HFF-Myc (cell line): ENCODE measurements at regions not wholly inside any gene's neighbourhood (a gene's known extent, or its start where the extent isn't known, plus 50 kb on each side); places are given as distances from the start of the nearest gene placed in this dataset.

ENCODE experiments used
- DNase-seq: peaks from one replicate; pipeline ENCODE4 v3.0.0-alpha.2; 2011; ENCODE audit warnings: low read depth; ENCODE audit errors: extremely low read depth
- H3K4me3 ChIP-seq: replicated peaks from 2 replicates; pipeline ENCODE4 v1.5.1; 2011; ENCODE audit warnings: low read depth, mild to moderate bottlenecking, control low read depth, low read length
- CTCF ChIP-seq: IDR thresholded peaks from 2 replicates; pipeline ENCODE4 v1.5.1; 2012; ENCODE audit warnings: mild to moderate bottlenecking, low read depth, low read length, control low read depth; ENCODE audit errors: missing control alignments

GRCh38 chr7:94228678-94229077 lies 166.0 kb upstream of the COL1A2 start:
- no peak for DNase-seq
- H3K4me3 ChIP-seq = no peak overlapping the region
- no peak for TF ChIP-seq CTCF

- no peak for DNase-seq
- no peak for TF ChIP-seq CTCF
- H3K4me3 ChIP-seq = no peak overlapping the region
Measured at GRCh38 chr7:94231305-94231704, 163.4 kb upstream of the COL1A2 start.

- no peak for TF ChIP-seq CTCF
- H3K4me3 ChIP-seq = no peak overlapping the region
- no peak for DNase-seq
Measured at GRCh38 chr7:94236960-94237359, 157.7 kb upstream of the COL1A2 start.

- no peak for TF ChIP-seq CTCF
Measured at GRCh38 chr7:94237417-94237816, 157.3 kb upstream of the COL1A2 start.

GRCh38 chr7:94239661-94240234 lies 154.9 kb upstream of the COL1A2 start:
- TF ChIP-seq CTCF = no peak
- DNase-seq = no peak

More at GRCh38 chr7:94237417-94237816, 157.3 kb upstream of the COL1A2 start:
- DNase-seq = no peak
- no peak overlapping the region for H3K4me3 ChIP-seq

GRCh38 chr7:94240902-94241301 lies 153.8 kb upstream of the COL1A2 start:
- TF ChIP-seq CTCF = no peak
- DNase-seq = no peak
- no peak overlapping the region for H3K4me3 ChIP-seq

More at GRCh38 chr7:94239661-94240234, 154.9 kb upstream of the COL1A2 start:
- H3K4me3 ChIP-seq = no peak overlapping the region

GRCh38 chr7:94241402-94241925 lies 153.2 kb upstream of the COL1A2 start:
- no peak for DNase-seq
- no peak for TF ChIP-seq CTCF
- no peak overlapping the region for H3K4me3 ChIP-seq
